ENCODE measurements at regions not wholly inside any gene's neighbourhood (a gene's known extent, or its start where the extent isn't known, plus 50 kb on each side); places are given as distances from the start of the nearest gene placed in this dataset.
"Not testable (repeated sequence)": the region's sequence is repeated elsewhere in the genome, so short reads cannot be mapped to it uniquely, and the experiment has no call there.

DNA sequence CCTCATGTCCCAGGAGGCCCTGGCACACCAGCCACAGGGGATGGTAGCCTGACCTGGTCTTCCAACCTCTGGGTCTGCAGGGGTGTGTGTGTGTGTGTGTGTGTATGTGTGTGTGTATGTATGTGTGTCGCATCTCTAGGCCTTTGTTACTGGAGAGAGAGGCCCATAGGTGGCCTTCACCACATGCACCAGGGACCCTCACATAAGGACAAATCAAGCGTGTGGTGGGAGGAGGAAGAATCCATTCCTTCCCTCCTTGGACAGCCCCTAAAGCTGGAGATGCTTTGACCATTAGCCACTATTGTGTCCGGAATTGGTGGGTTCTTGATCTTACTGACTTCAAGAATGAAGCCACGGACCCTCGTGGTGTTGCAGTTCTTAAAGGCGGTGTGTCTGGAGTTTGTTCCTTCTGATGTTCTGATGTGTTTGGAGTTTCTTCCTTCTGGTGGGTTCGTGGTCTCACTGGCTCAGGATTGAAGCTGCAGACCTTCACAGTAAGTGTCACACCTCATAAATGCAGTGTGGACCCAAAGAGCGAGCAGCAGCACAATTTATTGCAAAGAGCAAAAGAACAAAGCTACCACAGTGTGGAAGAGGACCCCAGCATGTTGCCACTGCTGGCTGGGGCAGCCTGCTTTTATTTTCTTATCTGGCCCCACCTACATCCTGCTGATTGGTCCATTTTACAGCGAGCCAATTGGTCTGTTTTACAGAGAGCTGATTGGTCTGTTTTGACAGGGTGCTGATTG lies 104.1 kb downstream of the DDX1 start:
- ATAC-seq: no peak
- Histone ChIP-seq H3K4me3 (no peak overlapping the region), H3K36me3 (no peaks in the 10 kb centered on the region), H3K27ac (no peak overlapping the region), H3K4me1 (no peaks in the 10 kb centered on the region), H3K27me3 (no peaks in the 10 kb centered on the region), H3K9me3 (no peaks in the 10 kb centered on the region)
- no peak for TF ChIP-seq EP300 (IDR thresholded peaks at IDR 0.05)
- TF ChIP-seq, protein P1, sequence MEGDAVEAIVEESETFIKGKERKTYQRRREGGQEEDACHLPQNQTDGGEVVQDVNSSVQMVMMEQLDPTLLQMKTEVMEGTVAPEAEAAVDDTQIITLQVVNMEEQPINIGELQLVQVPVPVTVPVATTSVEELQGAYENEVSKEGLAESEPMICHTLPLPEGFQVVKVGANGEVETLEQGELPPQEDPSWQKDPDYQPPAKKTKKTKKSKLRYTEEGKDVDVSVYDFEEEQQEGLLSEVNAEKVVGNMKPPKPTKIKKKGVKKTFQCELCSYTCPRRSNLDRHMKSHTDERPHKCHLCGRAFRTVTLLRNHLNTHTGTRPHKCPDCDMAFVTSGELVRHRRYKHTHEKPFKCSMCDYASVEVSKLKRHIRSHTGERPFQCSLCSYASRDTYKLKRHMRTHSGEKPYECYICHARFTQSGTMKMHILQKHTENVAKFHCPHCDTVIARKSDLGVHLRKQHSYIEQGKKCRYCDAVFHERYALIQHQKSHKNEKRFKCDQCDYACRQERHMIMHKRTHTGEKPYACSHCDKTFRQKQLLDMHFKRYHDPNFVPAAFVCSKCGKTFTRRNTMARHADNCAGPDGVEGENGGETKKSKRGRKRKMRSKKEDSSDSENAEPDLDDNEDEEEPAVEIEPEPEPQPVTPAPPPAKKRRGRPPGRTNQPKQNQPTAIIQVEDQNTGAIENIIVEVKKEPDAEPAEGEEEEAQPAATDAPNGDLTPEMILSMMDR (IDR thresholded peaks at IDR 0.05): no peak
- TF ChIP-seq POLR2AphosphoS5 (IDR thresholded peaks at IDR 0.05): no peak
- TF ChIP-seq POLR2A (IDR thresholded peaks at IDR 0.05): no peak
- WGBS, 2 donors (ENCODE audit: low coverage in 1 of 2): 77 to 86% methylated on average over 2 to 5 of the region's 9 CpGs

DNA sequence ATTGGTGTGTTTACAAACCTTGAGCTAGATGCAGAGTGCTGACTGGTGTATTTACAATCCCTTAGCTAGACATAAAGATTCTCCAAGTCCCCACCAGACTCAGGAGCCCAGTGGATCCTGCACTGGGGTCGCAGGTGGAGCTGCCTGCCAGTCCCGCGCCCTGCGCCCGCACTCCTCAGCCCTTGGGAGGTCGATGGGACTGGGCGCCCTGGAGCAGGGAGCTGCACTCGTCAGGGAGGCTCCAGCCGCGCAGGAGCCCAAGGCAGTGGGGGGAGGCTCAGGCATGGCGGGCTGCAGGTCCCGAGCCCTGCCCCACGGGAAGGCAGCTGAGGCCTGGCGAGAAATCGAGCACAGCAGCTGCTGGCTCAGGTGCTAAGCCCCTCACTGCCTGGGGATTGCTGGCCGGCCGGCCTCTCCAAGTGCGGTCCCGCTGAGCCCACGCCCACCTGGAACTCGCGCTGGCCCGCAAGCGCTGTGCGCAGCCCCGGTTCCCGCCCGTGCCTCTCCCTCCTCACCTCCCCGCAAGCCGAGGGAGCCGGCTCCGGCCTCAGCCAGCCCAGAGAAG lies 105.0 kb downstream of the DDX1 start:
- H3K4me1 ChIP-seq, H3K27me3 ChIP-seq, H3K4me3 ChIP-seq, H3K27ac ChIP-seq, H3K9me3 ChIP-seq, H3K36me3 ChIP-seq, ATAC-seq: not testable (repeated sequence)
- no CpG with 5 or more reads among the region's 32 CpGs for WGBS, 2 donors (ENCODE audit: low coverage in 1 of 2)

DNA sequence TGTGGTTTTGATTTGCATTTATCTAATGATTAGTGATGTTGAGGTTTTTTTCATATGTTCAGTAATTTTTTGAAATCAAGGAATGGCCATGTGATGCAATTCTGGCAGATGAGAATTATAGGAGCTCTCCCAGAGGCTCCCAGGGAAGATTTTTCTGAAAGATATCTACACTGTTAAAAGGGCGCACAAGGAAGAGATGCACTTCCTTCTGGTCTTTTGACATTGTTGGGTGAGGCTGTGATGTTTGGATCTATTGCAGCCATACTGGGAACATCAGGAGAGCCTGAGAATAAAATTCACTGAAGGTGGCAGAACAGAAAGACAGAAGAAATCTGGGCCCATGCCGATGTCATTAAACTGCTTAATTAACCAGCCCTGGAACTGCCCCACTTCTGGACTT lies 108.5 kb downstream of the DDX1 start:
- TF ChIP-seq POLR2A (IDR thresholded peaks at IDR 0.05): no peak
- TF ChIP-seq POLR2AphosphoS5 (IDR thresholded peaks at IDR 0.05): no peak
- TF ChIP-seq, protein P1 (IDR thresholded peaks at IDR 0.05): no peak
- TF ChIP-seq EP300 (IDR thresholded peaks at IDR 0.05): no peak
- H3K27me3 ChIP-seq: no peaks in the 10 kb centered on the region
- H3K27ac ChIP-seq: no peak overlapping the region
- no peaks in the 10 kb centered on the region for H3K9me3 ChIP-seq
- peaks cover 0 to 7% (median 6%) of the 10 kb centered on the region in 3 donors for H3K4me1 ChIP-seq
- H3K4me3 ChIP-seq: no peak overlapping the region
- 100% methylated on average over 1 to 2 of the region's 2 CpGs for WGBS, 2 donors (ENCODE audit: low coverage in 1 of 2)
- H3K36me3 ChIP-seq: no peaks in the 10 kb centered on the region
- ATAC-seq: no peak

DNA sequence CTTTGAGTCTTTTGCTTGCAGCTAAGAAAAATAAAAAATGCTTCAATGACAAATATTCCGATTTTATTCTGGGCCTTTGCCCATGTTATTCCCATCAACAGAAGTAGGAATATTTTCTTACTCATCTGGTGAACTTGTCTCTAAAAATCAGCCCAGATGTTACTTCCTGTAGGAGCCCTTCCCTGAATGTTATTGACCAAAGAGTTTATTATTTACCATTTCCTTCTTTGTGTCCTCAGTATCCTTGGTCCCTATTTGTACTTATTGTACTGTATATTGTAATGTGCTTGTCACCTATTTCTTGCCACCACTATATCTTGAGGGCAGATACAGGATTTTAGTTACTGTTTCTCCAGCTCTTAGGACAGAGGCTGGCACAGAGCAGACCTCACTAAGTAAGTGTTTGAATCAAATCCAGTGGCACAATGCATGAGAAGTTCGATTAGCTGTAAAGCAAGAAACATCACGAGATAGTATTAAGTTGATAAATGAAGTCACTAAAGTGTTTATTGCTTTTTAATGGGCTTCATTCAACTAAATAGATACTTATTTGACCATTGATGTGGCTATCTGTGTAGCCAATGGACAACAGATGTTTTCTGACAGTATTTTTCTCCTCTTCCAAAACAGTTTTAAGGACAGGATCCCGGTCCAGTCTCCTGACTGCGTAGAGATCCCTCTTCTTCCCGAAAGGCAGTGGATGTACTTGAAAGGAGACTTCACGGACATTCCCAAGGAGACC lies 109.1 kb downstream of the DDX1 start:
- 49 to 69% methylated on average over 6 to 7 of the region's 7 CpGs for WGBS, 2 donors (ENCODE audit: low coverage in 1 of 2)
- no peak overlapping the region for H3K27ac ChIP-seq
- H3K27me3 ChIP-seq: no peaks in the 10 kb centered on the region
- H3K36me3 ChIP-seq: no peaks in the 10 kb centered on the region
- no peaks in the 10 kb centered on the region for H3K9me3 ChIP-seq
- no peak for ATAC-seq
- H3K4me1 ChIP-seq: peaks cover 0 to 7% (median 6%) of the 10 kb centered on the region in 3 donors
- no peak for TF ChIP-seq EP300 (IDR thresholded peaks at IDR 0.05)
- TF ChIP-seq, protein P1 (IDR thresholded peaks at IDR 0.05): no peak
- TF ChIP-seq POLR2AphosphoS5 (IDR thresholded peaks at IDR 0.05): no peak
- no peak for TF ChIP-seq POLR2A (IDR thresholded peaks at IDR 0.05)
- no peak overlapping the region for H3K4me3 ChIP-seq

DNA sequence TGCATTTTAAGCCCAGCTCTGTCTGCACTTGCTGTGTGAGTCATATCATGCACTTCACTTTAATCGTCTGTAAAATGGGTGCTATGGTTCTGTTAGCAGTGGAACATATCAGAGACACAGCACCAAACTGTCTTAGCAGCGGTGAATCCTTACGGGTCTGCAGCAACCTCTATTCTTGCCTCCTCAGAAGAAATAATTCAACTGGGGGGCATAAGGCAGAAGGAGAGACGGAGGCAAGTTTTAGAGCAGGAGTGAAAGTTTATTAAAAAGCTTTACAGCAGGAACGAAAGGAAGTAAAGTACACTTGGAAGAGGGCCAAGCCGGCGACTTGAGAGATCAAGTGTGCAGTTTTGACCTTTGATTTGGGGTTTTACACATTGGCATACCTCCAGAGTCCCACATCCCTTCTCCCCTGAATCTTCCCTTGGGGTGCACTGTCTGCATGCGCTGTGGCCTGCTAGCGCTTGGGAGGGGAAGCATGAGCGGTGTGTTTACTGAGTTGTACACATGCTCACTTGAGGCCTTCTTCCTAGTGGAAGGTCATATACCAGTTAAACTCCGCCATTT lies 109.8 kb downstream of the DDX1 start:
- TF ChIP-seq POLR2A (IDR thresholded peaks at IDR 0.05): no peak
- no peak for TF ChIP-seq EP300 (IDR thresholded peaks at IDR 0.05)
- TF ChIP-seq, protein P1 (IDR thresholded peaks at IDR 0.05): no peak
- TF ChIP-seq POLR2AphosphoS5 (IDR thresholded peaks at IDR 0.05): no peak
- Histone ChIP-seq H3K36me3 (no peaks in the 10 kb centered on the region), H3K4me3 (no peak overlapping the region), H3K4me1 (peaks cover 0 to 7% (median 6%) of the 10 kb centered on the region in 3 donors), H3K27ac (no peak overlapping the region), H3K9me3 (no peaks in the 10 kb centered on the region), H3K27me3 (no peaks in the 10 kb centered on the region)
- WGBS, 2 donors (ENCODE audit: low coverage in 1 of 2): 67 to 88% methylated on average over 5 to 11 of the region's 11 CpGs
- no peak for ATAC-seq
